ENCODE measurements at regions not wholly inside any gene's neighbourhood (a gene's known extent, or its start where the extent isn't known, plus 50 kb on each side); places are given as distances from the start of the nearest gene placed in this dataset.
"Not testable (repeated sequence)": the region's sequence is repeated elsewhere in the genome, so short reads cannot be mapped to it uniquely, and the experiment has no call there.

GRCh38 chr10:59435707-59436106 is 73.4 kb upstream of the FAM13C start:
- intact Hi-C loops (cut with DNase I): no loop called here
- DNase-seq (ENCODE audit: low spot score in 2 of 2): no peak
- no peak overlapping the region for H3K27ac ChIP-seq
- H3K36me3 ChIP-seq: no peaks in the 10 kb centered on the region
- peaks cover 0 to 6% of the 10 kb centered on the region in 2 donors for H3K4me1 ChIP-seq
- no peak overlapping the region for H3K4me3 ChIP-seq
- no peaks in the 10 kb centered on the region for H3K9me3 ChIP-seq
- no peaks in the 10 kb centered on the region for H3K27me3 ChIP-seq
- no peak for TF ChIP-seq CTCF (IDR thresholded peaks at IDR 0.05)

GRCh38 chr10:59434463-59435321 is 72.3 kb upstream of the FAM13C start:
- H3K4me3 ChIP-seq: no peak overlapping the region
- no peaks in the 10 kb centered on the region for H3K9me3 ChIP-seq
- no peaks in the 10 kb centered on the region for H3K27me3 ChIP-seq
- intact Hi-C loops (cut with DNase I): no loop called here
- no peaks in the 10 kb centered on the region for H3K36me3 ChIP-seq
- H3K27ac ChIP-seq: no peak overlapping the region
- TF ChIP-seq CTCF (IDR thresholded peaks at IDR 0.05): no peak
- peaks cover 0 to 6% of the 10 kb centered on the region in 2 donors for H3K4me1 ChIP-seq
- no peak for DNase-seq (ENCODE audit: low spot score in 2 of 2)

GRCh38 chr10:59433720-59434428 is 71.5 kb upstream of the FAM13C start:
- no peak for TF ChIP-seq CTCF (IDR thresholded peaks at IDR 0.05)
- DNase-seq (ENCODE audit: low spot score in 2 of 2): no peak
- Histone ChIP-seq H3K4me1 (peaks cover 0 to 6% of the 10 kb centered on the region in 2 donors), H3K9me3 (no peaks in the 10 kb centered on the region), H3K27ac (no peak overlapping the region), H3K27me3 (no peaks in the 10 kb centered on the region), H3K4me3 (no peak overlapping the region), H3K36me3 (no peaks in the 10 kb centered on the region)
- intact Hi-C loops (cut with DNase I): no loop called here

- intact Hi-C loops (cut with DNase I): no loop called here
Measured at GRCh38 chr10:59432207-59432900, 70.0 kb upstream of the FAM13C start.

GRCh38 chr10:59413795-59414194 is 51.4 kb upstream of the FAM13C start:
- DNase-seq (ENCODE audit: low spot score in 2 of 2); H3K4me3 ChIP-seq: not testable (repeated sequence)

More at GRCh38 chr10:59432207-59432900, 70.0 kb upstream of the FAM13C start:
- Histone ChIP-seq H3K4me1 (peaks cover 0 to 6% of the 10 kb centered on the region in 2 donors), H3K27ac (no peak overlapping the region), H3K4me3 (no peak overlapping the region), H3K36me3 (no peaks in the 10 kb centered on the region), H3K27me3 (no peaks in the 10 kb centered on the region), H3K9me3 (no peaks in the 10 kb centered on the region)
- no peak for DNase-seq (ENCODE audit: low spot score in 2 of 2)
- no peak for TF ChIP-seq CTCF (IDR thresholded peaks at IDR 0.05)

More at GRCh38 chr10:59413795-59414194, 51.4 kb upstream of the FAM13C start:
- intact Hi-C loops (cut with DNase I); H3K27ac ChIP-seq; H3K9me3 ChIP-seq; H3K4me1 ChIP-seq; H3K36me3 ChIP-seq; H3K27me3 ChIP-seq: not testable (repeated sequence)
